ENCODE measurements at regions not wholly inside any gene's neighbourhood (a gene's known extent, or its start where the extent isn't known, plus 50 kb on each side); places are given as distances from the start of the nearest gene placed in this dataset.

DNA sequence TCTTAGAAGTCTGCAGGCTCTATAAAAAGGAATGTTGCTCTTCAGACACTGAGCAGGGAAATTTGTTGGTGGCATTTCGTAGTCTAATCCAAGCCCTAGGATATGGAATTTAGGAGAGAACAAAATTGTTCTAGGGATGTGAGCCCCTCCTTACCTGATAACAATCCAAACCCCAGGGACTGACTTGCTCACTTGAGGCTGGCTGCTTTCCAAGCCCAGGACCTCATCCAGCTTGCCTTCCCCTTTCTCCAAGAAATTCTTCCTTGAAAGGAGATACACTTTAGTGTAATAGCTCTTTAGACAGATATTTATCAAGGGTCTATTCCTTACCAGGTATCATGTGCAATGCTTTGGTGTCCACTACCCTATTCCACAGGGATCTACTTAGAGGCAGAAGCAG lies 279.8 kb downstream of the C1D start:
- DNase-seq = peak; percentile 54

DNA sequence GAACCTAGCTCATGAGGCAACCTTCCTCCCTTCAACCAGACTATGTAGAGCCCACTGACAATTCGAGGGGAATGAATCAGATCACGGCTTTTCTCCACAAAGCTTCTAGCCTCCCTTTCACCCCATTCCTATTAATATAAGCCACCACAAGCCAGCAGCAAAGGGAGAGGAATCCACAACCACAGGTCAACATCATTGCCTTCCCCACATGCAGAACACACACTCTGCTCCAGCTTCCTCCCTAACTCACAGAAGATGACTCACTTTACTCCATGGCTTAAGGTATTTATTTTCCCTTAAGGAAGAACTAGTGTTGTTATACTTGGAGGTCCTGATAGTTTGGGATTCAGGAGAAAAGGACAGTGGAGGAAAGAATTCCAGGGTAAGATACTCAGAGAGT lies 272.2 kb downstream of the C1D start:
- DNase-seq = no peak

DNA sequence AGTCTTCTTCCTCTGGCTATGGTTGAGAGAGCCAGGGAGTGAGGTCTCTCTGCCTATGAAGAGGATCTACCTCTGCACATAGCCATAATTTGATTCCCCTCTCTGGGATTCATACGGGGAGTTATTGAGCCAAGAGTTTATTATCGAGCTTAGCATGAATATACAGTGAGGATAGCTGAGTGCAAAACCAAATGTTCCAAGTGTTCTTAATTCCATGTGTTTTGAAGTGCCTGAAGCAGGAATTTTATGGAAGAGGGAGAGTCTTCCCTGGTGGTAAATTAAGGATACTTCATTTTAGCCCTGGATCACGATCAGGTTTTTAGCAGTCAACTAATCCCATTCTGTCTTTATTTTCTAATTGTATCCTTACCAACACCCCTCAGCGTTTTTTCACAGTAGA lies 270.6 kb downstream of the C1D start:
- no peak for DNase-seq

DNA sequence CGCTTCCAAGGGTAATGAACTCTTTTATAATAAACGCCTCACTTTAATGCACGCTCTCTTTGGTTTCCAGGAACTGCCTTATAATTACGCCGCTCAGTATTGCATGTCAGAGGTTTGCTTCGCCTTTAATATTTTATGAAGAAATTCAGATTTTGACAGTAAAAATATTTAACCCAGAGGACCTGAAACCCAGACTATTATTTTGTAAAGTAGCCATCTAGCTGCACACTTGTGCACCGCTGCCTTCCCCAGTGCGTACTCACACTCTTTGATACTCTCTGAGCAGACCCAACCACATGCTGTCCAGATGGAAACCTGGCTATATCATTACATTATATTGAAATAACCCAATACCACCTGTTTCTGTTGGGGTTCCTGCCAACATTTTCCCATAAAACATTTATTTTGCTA lies 270.1 kb downstream of the C1D start:
- peak; percentile 91 for DNase-seq

DNA sequence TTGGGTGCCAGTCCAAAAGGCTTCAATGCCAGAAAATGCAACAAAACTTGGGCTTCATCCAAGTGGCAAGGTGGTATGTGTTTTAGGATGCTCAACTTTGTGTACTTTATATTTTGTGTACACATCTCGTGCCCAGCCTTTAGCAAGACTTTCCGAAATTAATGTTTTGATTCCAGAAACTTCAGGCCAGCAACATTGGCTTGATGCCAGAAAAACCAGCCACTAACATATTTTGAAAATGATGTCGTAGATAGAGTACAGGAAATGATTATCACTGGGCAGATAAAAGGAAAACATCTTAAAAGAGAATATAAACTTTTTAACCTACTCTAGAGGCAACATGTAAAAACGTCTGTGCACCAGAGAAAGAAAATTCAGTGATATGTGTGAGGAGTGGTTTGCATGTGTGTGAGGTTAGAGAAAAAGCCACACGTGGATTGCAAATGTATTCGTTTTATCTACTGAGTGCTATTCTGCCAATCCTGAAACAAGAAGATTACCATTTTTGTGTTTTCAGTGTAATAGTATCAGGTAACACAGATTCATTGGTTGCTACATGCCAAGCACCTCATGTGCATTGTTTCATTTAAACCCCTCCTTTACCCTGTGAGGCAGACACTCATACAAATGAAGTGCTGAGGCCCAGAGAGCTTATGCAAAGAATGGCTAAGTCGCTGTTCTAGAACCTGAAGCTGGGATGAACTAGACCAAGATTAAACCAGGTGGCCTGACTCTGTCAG lies 264.8 kb downstream of the C1D start:
- peak; percentile 24 for DNase-seq

DNA sequence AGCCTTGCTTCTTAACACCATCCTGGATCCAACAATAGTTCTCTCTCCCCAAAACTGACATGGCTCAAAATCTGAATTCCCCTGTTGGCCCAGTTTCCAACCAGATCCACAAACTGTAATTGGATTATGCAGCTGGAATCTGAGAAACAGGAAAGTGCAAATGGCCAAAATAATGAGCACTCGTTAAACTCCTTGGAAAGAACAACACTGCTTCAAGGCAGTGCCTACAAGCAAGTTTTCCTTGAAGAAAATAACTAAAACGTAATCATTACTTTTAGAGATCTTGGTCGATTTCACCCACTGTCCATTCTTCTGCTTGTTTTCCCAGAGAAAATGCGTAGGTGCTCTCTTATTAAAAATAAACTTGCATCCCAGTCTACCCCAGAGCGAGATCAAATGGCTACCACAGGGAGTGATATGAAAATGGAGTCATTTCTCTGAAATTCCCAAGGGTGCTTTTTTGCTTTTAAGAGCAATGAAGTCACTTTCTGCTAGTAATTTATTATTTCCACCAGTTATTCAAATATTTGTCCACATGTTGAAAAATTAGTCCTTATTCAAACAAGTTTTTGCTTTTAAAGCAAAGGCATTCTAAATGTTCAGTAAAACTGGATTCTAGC lies 264.2 kb downstream of the C1D start:
- no peak for DNase-seq

DNA sequence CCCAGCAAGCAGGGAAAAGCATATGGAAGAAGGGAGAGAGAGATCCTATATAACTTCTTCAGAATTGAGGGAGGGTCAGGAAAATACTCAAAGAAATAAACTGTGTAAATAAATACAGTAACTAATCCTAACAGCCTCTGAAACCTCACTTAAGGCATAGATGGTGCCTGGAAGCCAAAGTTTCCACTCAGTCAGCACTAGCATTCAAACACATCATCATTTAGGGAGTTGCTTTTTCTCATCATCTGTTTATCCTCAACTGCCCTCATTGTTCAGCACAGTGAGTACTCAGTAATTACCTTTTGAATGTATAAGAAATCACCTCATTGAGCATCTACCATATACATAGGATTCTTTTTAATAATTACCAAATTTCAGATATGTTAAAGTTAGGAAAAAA lies 262.9 kb downstream of the C1D start:
- DNase-seq = no peak

DNA sequence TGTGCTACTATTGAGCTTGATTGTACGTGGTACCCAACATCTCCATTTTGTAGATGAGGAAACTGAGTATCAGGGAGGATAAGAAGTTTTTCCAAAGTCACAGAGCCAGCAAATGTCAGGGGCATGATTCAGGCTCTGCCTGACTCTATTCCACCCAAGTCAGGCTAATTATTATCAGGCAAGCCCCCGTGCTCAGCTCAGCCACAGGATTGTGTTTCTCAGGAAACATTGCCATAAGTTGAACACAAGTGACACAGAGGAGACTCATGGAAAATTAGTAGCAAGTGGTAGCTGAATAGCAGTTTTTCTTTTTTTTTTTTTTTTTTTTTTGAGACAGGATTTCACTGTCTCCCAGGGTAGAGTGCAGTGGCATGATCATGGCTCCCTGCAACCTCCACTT lies 260.5 kb downstream of the C1D start:
- no peak for DNase-seq

DNA sequence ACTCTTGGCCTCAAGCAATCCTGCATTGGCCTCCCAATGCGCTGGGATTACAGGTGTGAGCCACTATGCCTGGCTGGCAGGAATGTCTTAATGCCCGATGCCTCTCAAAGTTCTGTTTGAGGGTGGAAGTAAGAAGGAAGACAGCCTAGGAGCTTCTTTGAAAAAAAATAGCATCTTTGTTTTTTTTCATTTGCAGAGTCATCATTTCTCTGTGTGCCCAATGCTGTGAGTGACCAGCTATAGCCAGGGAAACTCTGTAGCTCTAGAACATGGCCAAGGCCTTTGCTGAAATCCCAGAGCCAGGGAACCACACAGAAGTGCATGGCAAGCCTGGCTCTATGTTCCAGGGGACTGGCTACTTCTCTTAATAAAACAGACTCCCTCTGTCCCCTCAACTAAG lies 260.0 kb downstream of the C1D start:
- no peak for DNase-seq

DNA sequence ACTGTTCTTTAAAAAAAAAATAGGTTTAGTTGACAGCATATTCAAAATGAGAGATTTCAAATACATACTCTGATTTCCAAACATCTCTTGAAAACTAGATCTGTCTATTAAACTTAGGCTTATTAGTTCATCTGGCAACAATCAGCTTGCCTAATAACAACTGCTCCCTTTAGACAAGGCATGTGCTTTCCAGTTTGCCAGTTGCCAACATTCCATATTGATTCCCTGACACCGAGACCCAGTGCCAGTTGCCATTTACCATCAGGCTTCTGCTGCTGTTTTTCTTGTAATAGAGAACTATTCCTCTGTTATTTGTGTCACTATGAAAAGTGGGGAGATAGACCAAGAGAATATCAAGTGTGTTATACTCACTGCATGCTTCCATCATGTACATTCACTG lies 256.0 kb downstream of the C1D start:
- no peak for DNase-seq

DNA sequence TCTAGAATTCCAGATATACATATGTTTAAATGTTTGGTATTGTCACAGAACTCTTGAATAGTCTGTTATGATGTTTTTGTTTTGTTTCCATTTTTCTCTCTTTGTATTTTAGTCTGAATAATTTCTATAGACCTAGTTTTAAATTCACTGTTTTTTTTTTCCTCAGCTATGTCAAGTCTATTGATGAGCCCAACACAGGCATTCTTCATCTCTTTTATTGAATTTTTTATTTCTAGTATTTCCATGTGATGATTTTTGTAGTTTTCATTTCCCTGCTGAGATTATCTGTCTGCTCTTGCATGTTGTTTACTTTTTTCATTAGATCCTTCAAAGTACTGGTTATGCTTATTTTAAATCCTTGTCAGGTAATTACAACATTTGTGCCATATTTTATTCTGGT lies 254.7 kb downstream of the C1D start:
- DNase-seq = peak; percentile 12

DNA sequence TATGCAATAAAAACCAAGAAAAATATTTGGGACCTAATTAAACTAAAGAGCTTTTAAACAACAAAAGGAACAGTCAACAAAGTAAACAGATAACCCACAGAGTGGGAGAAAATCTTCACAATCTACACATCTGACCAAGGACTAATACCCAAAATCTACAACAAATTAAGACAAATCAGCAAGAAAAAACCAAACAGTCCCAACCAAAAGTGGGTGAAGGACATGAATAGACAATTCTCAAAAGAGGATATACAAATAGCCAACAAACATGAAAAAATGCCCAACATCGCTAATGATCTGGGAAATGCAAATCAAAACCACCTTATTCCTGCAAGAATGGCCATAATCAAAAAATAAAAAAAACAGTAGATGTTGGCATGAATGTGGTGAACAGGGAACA lies 250.1 kb downstream of the C1D start:
- no peak for DNase-seq

DNA sequence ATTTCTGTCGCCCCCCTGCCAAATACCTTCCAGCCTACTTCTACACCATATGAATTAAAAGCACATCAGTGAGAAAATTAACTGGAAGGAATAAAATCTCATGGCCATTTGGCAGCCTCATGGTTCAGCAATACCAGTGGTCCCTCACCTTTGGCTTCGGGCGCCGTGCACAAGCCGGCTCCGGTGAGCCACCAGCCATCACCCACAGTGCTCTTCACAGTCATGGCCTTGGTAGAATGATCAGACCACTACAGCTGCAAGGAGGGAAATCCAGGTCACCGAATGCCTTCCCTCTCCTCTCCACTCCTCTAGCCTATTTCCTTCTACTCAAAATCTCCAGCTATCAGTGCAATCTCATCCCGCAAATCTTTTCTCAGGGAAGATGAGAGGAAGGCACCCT lies 239.1 kb downstream of the C1D start:
- no peak for DNase-seq

DNA sequence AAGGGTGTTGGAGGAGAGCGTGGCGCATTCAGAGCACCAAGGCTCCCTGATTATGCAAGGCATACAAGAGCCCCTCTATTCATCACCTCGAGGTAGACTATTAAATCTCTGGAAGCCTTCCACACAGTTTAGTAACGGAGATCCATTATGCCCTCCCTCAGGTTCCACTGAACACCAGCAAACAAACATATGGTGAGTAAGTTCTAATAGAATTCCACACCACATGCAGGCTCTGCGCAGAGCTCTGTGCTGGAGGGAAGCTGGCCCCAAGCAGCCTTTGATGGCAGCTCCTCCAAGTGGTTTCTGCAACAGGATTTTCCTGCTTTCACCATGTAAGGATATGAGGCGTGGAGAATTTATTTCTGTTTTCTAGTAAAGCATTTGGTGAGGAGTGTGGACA lies 238.6 kb downstream of the C1D start:
- DNase-seq = peak; percentile 27

DNA sequence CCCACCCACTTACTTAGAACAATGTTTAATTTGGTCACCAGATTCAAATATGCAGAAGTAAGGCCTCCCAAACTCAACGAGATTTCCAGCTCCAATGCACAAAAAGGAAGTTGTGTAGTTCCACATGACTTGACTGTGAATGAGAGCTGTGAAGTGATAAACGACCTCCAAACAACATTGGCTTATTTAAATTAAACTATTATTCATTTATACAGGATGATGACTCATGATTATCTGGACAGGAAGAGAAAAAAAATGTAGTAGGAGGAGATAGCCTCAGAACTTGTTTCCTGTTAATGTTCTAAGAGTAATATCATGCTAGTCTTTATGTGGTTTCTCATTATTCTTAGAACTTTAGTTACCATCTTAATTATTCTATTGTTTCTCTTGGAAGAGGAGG lies 237.3 kb downstream of the C1D start:
- no peak for DNase-seq

DNA sequence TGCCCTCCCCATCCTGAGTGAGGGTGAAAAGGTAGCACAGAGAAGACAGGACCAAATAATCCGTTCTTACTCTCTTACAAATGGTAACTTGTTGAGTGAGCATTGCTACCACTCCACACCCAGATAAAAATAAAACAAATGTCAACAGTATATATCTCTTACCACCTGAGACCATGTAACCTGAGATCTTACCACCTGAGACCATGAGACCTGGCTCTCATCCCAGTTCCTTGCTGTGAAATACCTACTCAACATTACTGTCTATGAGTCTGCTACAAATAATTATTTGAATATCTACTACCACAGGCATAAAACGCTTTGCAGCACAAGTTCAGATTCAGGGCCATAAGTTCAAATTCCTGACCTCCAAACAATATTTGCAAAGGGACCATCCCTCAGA lies 234.7 kb downstream of the C1D start:
- peak; percentile 95 for DNase-seq

DNA sequence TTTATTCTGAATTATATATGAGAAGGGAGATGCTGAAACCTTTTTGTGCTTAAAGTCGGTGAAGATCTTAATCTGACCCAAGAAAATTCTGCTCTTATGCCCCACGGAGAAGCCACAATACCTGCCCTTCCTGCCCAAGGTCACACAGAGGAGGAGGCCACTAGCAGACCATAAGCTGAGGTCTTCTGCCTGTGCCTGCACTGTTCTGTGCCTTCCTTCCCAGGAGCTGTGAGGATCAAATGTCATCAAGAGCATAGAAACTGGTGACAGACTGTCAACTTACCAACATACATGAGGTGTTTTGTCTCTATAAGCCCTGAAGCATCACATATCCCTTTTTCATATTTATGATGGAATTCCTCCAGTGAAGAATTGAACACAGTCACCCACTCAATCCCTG lies 233.3 kb downstream of the C1D start:
- peak; percentile 25 for DNase-seq

DNA sequence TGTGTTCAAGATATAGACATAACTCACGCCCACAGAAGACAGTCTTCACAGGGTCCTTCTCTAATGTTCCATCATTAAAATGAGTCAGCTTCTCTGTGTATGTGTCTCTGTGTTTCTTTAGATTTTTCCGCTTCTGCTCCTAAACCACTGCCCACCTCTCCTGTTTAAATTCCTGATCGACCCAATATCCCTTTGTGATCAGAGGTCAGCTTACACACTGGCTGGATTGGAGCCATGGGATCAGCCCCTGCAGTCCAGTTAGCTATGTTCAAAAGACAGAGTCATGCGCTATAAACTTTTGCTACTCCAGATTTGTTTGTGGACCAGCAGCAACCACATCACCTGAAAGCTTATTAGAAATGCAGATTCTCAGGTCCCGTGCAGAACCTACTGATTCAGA lies 229.2 kb downstream of the C1D start:
- no peak for DNase-seq

DNA sequence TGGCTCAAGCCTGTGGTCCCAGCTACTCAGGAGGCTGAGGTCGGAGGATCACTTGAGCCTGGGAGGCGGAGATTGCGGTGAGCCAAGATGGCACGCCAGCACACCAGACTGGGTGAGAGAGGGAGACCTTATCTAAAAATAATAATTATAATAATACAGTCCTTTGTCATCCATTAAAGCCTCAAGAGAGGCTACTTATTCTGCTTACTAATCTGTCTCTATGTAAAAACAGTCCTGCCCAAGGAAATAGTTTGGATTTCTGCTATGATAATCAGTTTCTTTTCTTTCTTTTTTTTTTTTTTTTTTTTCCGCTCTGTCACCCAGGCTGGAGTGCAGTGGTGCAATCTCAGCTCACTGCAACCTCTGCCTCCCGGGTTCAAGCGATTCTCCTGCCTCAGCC lies 228.3 kb downstream of the C1D start:
- no peak for DNase-seq

DNA sequence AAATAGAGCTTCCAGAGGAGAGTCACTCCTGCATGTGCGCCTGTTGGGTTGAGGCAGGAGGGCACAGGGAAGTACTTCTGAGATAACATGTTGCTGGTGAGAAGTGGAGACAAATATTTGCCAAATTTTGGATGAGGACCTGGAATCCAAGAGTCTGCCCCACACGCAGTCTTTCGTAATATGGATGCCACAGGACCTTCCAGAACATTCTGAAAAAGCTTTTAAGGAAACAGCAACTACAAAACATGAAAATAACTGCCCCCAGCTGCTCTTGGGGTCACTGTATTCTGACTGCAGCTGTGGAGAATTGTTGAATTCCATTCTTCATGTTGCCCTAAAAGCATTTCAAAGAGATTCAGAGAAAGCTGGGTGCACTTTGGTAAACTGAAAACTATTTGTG lies 227.5 kb downstream of the C1D start:
- DNase-seq = no peak

DNA sequence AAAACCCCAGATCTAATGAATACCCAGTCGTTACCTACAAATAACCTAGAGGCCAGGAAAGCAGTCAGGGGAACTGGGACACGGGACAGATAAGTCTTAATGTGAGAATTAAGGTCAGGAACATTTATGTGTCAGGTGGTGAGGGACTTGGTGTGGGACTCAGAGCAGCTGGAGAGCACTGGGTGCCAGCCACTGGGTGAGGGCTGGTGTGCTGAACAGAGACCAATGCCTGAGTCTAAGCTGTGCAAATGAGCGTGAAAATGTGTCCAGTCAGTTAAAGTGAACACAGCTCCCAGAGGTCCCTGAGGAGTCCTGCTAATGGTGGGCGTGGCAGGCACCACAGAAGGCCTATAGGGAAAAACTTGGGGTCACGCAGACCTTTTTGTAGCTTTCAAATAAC lies 225.9 kb downstream of the C1D start:
- peak; percentile 28 for DNase-seq

DNA sequence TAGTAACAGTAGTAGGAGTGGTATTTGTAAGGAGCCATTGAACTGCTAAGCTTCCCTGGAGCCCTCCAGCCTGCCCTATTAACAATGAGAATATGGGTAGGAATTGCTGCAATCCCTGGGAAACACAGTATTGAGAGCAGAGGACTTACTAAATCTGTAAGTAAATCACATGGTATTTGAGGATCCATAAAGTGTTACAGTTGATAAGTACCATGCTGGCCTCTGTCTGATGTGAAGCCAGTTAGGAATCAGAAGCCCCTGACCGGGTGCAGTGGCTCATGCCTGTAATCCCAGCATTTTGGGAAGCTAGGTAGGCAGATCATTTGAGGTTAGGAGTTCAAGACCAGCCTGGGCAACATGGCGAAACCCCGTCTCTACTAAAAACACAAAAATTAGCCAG lies 224.6 kb downstream of the C1D start:
- no peak for DNase-seq

DNA sequence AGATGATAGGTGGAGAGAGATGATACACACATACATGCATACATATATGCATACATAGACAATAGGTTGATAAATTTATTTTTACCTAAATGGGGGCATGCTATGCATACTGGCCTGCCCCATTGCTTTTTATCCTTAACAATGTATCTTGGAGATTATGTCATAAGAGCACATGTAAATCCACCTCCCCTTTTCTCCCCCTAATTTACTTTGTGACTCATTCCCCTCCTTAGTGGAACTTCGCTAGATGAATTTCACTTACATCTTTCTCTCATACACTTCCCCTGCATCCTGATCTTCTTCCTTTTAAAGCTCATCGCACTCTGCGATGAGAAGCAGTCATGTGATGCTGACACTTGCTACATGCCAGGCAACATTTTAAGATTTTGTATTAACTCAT lies 223.6 kb downstream of the C1D start:
- no peak for DNase-seq

DNA sequence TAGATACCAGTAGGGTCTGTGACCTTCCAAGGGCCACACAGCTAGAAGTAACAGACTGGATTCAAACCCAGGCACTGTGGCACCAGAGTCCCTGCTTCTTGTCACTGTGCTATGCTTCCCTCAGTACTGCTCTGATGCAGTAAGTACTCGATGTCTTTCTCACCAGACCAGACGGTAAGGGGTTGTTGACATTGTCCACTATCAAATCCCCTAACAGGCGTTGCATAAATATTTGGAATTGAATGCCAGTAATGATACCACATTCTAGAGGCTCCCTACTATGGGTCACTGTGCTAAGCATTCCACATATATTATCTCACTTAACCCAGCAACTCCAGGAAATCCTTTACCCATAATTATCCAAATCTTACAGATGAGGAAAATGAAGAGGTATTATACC lies 223.1 kb downstream of the C1D start:
- DNase-seq = no peak

DNA sequence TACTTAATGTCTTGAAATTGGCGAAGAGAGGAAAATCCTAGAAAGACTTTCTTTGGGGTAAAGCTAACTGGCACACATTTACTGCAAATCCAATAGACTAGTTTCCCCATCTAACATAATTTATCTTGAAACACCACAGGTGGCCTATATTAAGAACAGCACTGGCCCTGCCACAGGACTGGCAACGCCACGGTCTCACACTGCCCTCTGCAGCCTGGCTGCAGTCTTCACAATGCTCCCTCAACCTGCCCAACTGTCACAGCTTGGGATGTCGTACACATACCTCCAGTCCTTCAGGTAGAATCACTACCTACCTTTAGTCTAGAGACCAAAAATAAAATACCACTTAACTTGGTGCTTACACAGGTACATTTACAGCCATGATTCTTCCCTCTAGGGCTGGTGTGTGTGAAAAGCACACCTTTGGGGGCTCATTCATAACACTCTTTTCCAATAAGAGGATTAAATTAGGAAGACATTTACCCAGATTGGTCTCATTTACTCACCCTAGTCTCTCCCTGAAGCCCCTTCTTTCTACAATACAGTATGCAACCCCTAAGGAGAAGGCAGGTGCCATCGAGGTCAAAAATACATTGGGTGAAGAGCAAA lies 222.2 kb downstream of the C1D start:
- peak; percentile 80 for DNase-seq

All from NCI-H2171 treated with DMSO at 0.1 percent for 48 hours (cell line).